Muscle layer of duodenum (tissue), 2 donors: ENCODE measurements at regions not wholly inside any gene's neighbourhood (a gene's known extent, or its start where the extent isn't known, plus 50 kb on each side); places are given as distances from the start of the nearest gene placed in this dataset.

Source experiments
- H3K27ac ChIP-seq: one replicate; pipeline ENCODE4 v1.7.0; 2013; ENCODE audit warnings: mild to moderate bottlenecking, low read length
- H3K27me3 ChIP-seq: one replicate; pipeline ENCODE4 v1.7.0; 2013; ENCODE audit warnings: low read depth, mild to moderate bottlenecking, control low read depth, low read length
- H3K36me3 ChIP-seq, 2 donors: one replicate each; pipeline ENCODE4 v1.7.0; 2013; ENCODE audit warnings: low read length in 2 of 2, control low read depth in 1 of 2, mild to moderate bottlenecking in 1 of 2; ENCODE audit not compliant: insufficient read depth in 2 of 2, control insufficient read depth in 1 of 2
- H3K4me1 ChIP-seq, 2 donors: one replicate each; pipeline ENCODE4 v1.7.0; 2013; ENCODE audit warnings: low read length in 2 of 2, mild to moderate bottlenecking in 2 of 2, control low read depth in 1 of 2, moderate library complexity in 1 of 2; ENCODE audit not compliant: insufficient read depth in 2 of 2, control insufficient read depth in 1 of 2
- H3K4me3 ChIP-seq, 2 donors: one replicate each; pipeline ENCODE4 v1.7.0; 2013; ENCODE audit warnings: low read length in 2 of 2, low read depth in 1 of 2, mild to moderate bottlenecking in 1 of 2
- H3K9me3 ChIP-seq, 2 donors: one replicate each; pipeline ENCODE4 v1.7.0; 2013; ENCODE audit warnings: low read length in 2 of 2, control low read depth in 1 of 2, mild to moderate bottlenecking in 1 of 2; ENCODE audit not compliant: control insufficient read depth in 1 of 2
- donor health status: healthy.

- H3K36me3 ChIP-seq, result no peaks in the 10 kb centered on the region
- H3K4me3 ChIP-seq, result no peak overlapping the region
- no peak overlapping the region for H3K27ac ChIP-seq
- no peaks in the 10 kb centered on the region for H3K9me3 ChIP-seq
- H3K4me1 ChIP-seq, result no peaks in the 10 kb centered on the region
- peaks cover 3% of the 10 kb centered on the region for H3K27me3 ChIP-seq
These were observed 60.2 kb upstream of the UQCRFS1 start for GRCh38 chr19:29273000-29273640.

- Histone ChIP-seq H3K36me3 (no peaks in the 10 kb centered on the region), H3K9me3 (no peaks in the 10 kb centered on the region), H3K27ac (no peak overlapping the region), H3K4me1 (no peaks in the 10 kb centered on the region), H3K4me3 (no peak overlapping the region), H3K27me3 (peaks cover 3% of the 10 kb centered on the region)
These were observed 62.3 kb upstream of the UQCRFS1 start for GRCh38 chr19:29275266-29275665.

DNA sequence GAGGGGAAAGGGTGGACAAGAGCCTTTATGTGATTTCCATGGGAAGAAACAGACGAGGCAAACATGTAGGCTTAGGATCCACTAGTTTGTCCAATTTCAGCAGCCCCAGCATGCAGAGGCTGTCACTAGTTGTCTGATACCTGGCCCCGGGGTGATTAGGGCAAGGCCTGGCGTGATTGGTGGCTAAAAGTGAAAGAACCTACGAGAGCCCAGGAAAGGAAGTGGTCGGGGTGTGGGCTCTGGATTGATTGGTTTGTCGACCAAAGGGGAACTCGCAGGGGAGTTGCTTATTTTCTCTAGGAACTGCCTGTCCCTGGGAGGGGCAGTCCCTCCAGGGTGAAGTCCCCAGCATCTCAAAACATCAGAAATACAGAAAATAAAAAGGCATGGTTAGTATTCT lies 64.2 kb upstream of the UQCRFS1 start:
- no peaks in the 10 kb centered on the region for H3K9me3 ChIP-seq
- H3K27ac ChIP-seq, result no peak overlapping the region
- H3K27me3 ChIP-seq, result peaks cover 3% of the 10 kb centered on the region
- no peaks in the 10 kb centered on the region for H3K36me3 ChIP-seq
- H3K4me1 ChIP-seq, result no peaks in the 10 kb centered on the region
- no peak overlapping the region for H3K4me3 ChIP-seq

- Histone ChIP-seq H3K27ac (no peak overlapping the region), H3K4me1 (no peaks in the 10 kb centered on the region), H3K4me3 (no peak overlapping the region), H3K36me3 (no peaks in the 10 kb centered on the region), H3K27me3 (peaks cover 9% of the 10 kb centered on the region), H3K9me3 (no peaks in the 10 kb centered on the region)
These were observed 65.8 kb upstream of the UQCRFS1 start for GRCh38 chr19:29278716-29279115.

GRCh38 chr19:29283366-29283765 lies 70.4 kb upstream of the UQCRFS1 start:
- Histone ChIP-seq H3K27ac (no peak overlapping the region), H3K9me3 (no peaks in the 10 kb centered on the region), H3K4me1 (no peaks in the 10 kb centered on the region), H3K27me3 (peaks cover 7% of the 10 kb centered on the region), H3K4me3 (no peak overlapping the region), H3K36me3 (no peaks in the 10 kb centered on the region)

GRCh38 chr19:29285187-29285687 lies 72.3 kb upstream of the UQCRFS1 start:
- H3K9me3 ChIP-seq, result no peaks in the 10 kb centered on the region
- H3K36me3 ChIP-seq, result no peaks in the 10 kb centered on the region
- peaks cover 7% of the 10 kb centered on the region for H3K27me3 ChIP-seq
- no peaks in the 10 kb centered on the region for H3K4me1 ChIP-seq
- no peak overlapping the region for H3K27ac ChIP-seq
- no peak overlapping the region for H3K4me3 ChIP-seq

DNA sequence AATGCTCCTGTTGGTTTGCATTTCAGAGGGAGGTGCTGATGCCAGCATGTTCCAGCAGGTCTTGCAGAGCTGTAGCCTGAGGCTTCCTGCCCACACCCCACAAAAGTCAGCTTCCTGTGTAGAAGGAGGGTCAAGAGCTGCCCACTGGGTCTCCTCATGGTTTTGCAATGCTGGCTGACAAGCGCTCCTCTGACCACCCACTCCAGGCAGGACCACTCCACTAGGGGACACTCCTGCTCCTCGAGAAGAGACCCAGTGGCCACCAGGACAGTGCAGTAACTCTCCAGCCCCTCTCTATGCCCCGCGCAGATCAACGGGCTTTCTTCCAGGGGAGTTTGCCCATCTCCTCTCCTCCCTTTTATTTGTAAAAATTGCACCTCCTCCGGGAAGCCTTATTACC lies 72.9 kb upstream of the UQCRFS1 start:
- Histone ChIP-seq H3K4me1 (no peaks in the 10 kb centered on the region), H3K4me3 (no peak overlapping the region), H3K36me3 (no peaks in the 10 kb centered on the region), H3K9me3 (no peaks in the 10 kb centered on the region), H3K27me3 (peaks cover 7% of the 10 kb centered on the region), H3K27ac (no peak overlapping the region)

- no peak overlapping the region for H3K27ac ChIP-seq
- H3K27me3 ChIP-seq, result peaks cover 7% of the 10 kb centered on the region
- no peaks in the 10 kb centered on the region for H3K9me3 ChIP-seq
- no peaks in the 10 kb centered on the region for H3K36me3 ChIP-seq
- no peaks in the 10 kb centered on the region for H3K4me1 ChIP-seq
- no peak overlapping the region for H3K4me3 ChIP-seq
These were observed 74.1 kb upstream of the UQCRFS1 start for GRCh38 chr19:29287061-29287460.

DNA sequence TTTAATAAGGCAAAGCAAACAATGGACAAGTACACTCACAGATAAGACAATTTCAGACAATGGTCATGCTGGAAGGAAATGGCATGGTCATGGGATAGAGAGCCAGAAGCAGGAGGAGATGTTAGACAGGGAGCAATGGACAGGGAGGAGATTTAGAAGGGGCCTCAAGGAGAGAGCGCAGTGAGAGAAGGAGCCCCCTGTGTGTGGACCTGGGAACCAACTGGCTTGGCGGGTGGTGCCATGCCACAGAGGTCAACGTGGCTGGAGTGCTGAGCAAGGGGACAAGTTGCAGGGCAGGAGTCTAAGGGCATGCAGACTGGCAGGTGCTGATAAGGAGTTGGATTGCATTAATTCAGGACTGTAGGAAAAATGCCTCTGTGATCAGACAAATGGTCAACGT lies 75.3 kb upstream of the UQCRFS1 start:
- H3K27ac ChIP-seq, result no peak overlapping the region
- H3K36me3 ChIP-seq, result no peaks in the 10 kb centered on the region
- H3K4me3 ChIP-seq, result no peak overlapping the region
- H3K9me3 ChIP-seq, result no peaks in the 10 kb centered on the region
- H3K27me3 ChIP-seq, result peaks cover 5% of the 10 kb centered on the region
- H3K4me1 ChIP-seq, result no peaks in the 10 kb centered on the region

DNA sequence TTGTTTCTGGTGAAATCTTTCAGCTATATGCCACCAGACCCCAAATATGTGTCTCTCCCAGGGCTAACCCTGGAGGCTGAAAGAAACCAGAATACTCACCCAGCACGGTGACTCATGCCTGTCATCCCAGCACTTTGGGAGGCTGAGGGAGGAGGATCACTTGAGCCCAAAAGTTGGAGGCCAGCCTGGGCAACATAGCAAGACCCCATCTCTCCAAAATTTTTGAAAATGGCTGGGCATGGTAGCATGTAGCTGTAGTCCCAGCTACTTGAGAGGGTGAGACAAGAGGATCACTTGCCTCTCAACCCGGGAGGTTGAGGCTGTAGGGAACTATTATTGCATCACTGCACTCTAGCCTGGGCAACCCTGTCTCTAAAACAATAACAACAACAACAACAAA lies 76.1 kb upstream of the UQCRFS1 start:
- no peak overlapping the region for H3K27ac ChIP-seq
- H3K4me3 ChIP-seq, result no peak overlapping the region
- no peaks in the 10 kb centered on the region for H3K36me3 ChIP-seq
- H3K9me3 ChIP-seq, result no peaks in the 10 kb centered on the region
- no peaks in the 10 kb centered on the region for H3K4me1 ChIP-seq
- H3K27me3 ChIP-seq, result no peaks in the 10 kb centered on the region

DNA sequence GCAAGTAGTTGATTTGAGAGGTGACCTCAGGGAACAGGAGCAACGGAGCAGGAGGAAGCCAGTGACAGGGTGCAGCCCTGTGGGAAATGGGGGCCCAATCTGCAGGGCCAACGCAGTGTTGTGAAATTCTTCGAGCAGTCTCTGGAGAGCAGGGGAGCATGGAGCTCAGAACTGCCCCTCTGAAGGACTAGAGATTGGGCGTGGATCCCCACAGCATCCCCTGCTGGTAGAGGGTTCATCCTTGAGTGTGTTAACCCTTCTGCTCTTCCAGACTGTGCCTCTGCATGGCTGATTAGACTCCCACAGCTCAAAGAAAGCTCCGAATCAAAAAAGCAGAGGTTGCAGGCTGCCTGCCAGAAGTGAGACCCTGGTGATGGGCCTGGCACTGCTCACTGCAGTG lies 77.9 kb upstream of the UQCRFS1 start:
- Histone ChIP-seq H3K9me3 (no peaks in the 10 kb centered on the region), H3K27me3 (no peaks in the 10 kb centered on the region), H3K36me3 (no peaks in the 10 kb centered on the region), H3K4me1 (no peaks in the 10 kb centered on the region), H3K4me3 (no peak overlapping the region), H3K27ac (no peak overlapping the region)

- Histone ChIP-seq H3K27me3 (no peaks in the 10 kb centered on the region), H3K4me1 (no peaks in the 10 kb centered on the region), H3K9me3 (no peaks in the 10 kb centered on the region), H3K36me3 (no peaks in the 10 kb centered on the region), H3K27ac (no peak overlapping the region), H3K4me3 (no peak overlapping the region)
These were observed 79.2 kb upstream of the UQCRFS1 start for GRCh38 chr19:29292153-29292552.
